T-cell (primary cell): ENCODE measurements at regions not wholly inside any gene's neighbourhood (a gene's known extent, or its start where the extent isn't known, plus 50 kb on each side); places are given as distances from the start of the nearest gene placed in this dataset.

Experiments
- ATAC-seq, 4 experiments: fragments of 200-7000 bp in 3 of 4; fragments of 150-1000 bp in 1 of 4; cut with Tn5 transposase; replicated peaks in 1 of 4; 1 replicate in 3 of 4; 2 replicates in 1 of 4; pipeline ENCODE4 v1.10.0; 2021; ENCODE audit warnings: moderate library complexity in 3 of 4, mild to moderate bottlenecking in 2 of 4, moderate number of reproducible peaks in 1 of 4
- CTCF ChIA-PET, 2 donors: fragments of 300-600 bp; sonication (Branson Sonifier 250); formaldehyde crosslinking; loops; one replicate each; lab custom pipeline; 2022; ENCODE audit warnings: antibody characterized with exemption in 2 of 2; lab: Charles Lee
- POLR2A ChIA-PET, 2 donors: fragments of 300-600 bp; sonication (Branson Sonifier 250); formaldehyde crosslinking; loops; one replicate each; lab custom pipeline; 2022; ENCODE audit warnings: antibody characterized with exemption in 2 of 2; lab: Charles Lee
- DNase-seq, 35 experiments: peaks; one replicate each; pipeline versions ENCODE4 v3.0.0 to v3.0.0-alpha.2; 2013 to 2023
- H3K27ac ChIP-seq: one replicate; pipeline ENCODE4 v1.5.1; 2013; ENCODE audit warnings: low read length
- H3K27me3 ChIP-seq, 2 experiments: replicated peaks in 1 of 2; 1 replicate in 1 of 2; 2 replicates in 1 of 2; pipeline versions ENCODE4 v1.6.1 to v1.7.0; 2013; ENCODE audit warnings: low read length in 1 of 2, mixed read lengths in 1 of 2; ENCODE audit not compliant: control insufficient read depth in 2 of 2, insufficient read depth in 2 of 2; ENCODE audit errors: extremely low read depth in 1 of 2
- H3K36me3 ChIP-seq, 2 donors: 1 replicate in 1 of 2; 2 replicates in 1 of 2; pipeline versions ENCODE4 v1.6.1 to v1.7.0; 2013; ENCODE audit warnings: low read length in 1 of 2; ENCODE audit not compliant: control insufficient read depth in 2 of 2, insufficient read depth in 1 of 2; ENCODE audit errors: extremely low read depth in 1 of 2
- H3K4me1 ChIP-seq, 2 experiments: 1 replicate in 1 of 2; 2 replicates in 1 of 2; pipeline versions ENCODE4 v1.6.1 to v1.7.0; 2013; ENCODE audit warnings: low read length in 2 of 2, mixed read lengths in 1 of 2; ENCODE audit not compliant: insufficient read depth in 2 of 2, control insufficient read depth in 1 of 2; ENCODE audit errors: extremely low read depth in 1 of 2
- H3K4me3 ChIP-seq, 2 donors: 1 replicate in 1 of 2; 2 replicates in 1 of 2; pipeline versions ENCODE4 v1.5.1 to v1.7.0; 2013; ENCODE audit warnings: mild to moderate bottlenecking in 2 of 2, low read length in 1 of 2, moderate library complexity in 1 of 2; ENCODE audit not compliant: control insufficient read depth in 1 of 2; ENCODE audit errors: extremely low read depth in 1 of 2
- H3K9me3 ChIP-seq: 2 replicates; pipeline ENCODE4 v1.7.0; 2013
- H3K27ac Mint-ChIP-seq, 2 donors: one replicate each; pipeline ENCODE4 v1.8.0; 2020 to 2021; ENCODE audit warnings: mild to moderate bottlenecking in 2 of 2, mixed read lengths in 2 of 2
- H3K27me3 Mint-ChIP-seq, 2 donors: one replicate each; pipeline ENCODE4 v1.8.0; 2021 to 2022; ENCODE audit warnings: mixed read lengths in 2 of 2
- H3K36me3 Mint-ChIP-seq: one replicate; pipeline ENCODE4 v1.8.0; 2021; ENCODE audit warnings: mixed read lengths
- H3K4me1 Mint-ChIP-seq, 3 donors: one replicate each; pipeline ENCODE4 v1.8.0; 2020 to 2022; ENCODE audit warnings: mixed read lengths in 3 of 3, mild to moderate bottlenecking in 1 of 3
- H3K4me3 Mint-ChIP-seq, 3 donors: one replicate each; pipeline ENCODE4 v1.8.0; 2020 to 2022; ENCODE audit warnings: mild to moderate bottlenecking in 3 of 3, mixed read lengths in 3 of 3, moderate library complexity in 3 of 3
- H3K9me3 Mint-ChIP-seq, 3 donors: one replicate each; pipeline ENCODE4 v1.8.0; 2020 to 2022; ENCODE audit warnings: mixed read lengths in 3 of 3
- WGBS: methylation state at CpG from one replicate; pipeline ENCODE4 v1.1.5; 2013; ENCODE audit warnings: missing lambda C conversion rate; ENCODE audit not compliant: insufficient coverage; 5-methylcytosine and 5-hydroxymethylcytosine counted together

DNA sequence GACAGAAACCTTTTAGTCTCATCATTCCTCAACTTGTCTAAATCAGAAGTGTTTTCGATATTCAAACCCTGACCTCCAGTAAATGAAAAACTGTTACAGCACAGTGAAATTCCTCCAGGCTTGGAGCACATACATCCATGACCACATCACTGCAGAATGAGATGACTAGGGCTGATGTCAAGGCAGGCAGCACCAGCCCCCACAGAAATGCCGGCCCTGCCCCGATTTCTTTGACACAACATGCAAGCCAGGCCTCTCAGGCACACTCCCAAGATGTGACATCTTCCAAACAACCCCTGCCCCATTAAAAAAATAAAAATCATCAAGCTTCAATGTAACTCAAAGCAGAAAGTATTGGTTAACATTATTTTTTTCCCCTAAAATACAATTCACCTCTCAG, 103.3 kb downstream of the CTAGE1 start:
- CTCF ChIA-PET: no interaction called here
- ATAC-seq (no peak), DNase-seq (no peak)
- H3K4me1 ChIP-seq: no peaks in the 10 kb centered on the region
- Mint-ChIP-seq H3K4me1 (no peaks in the 10 kb centered on the region), H3K9me3 (no peaks in the 10 kb centered on the region), H3K27me3 (no peaks in the 10 kb centered on the region), H3K27ac (no peak overlapping the region), H3K4me3 (no peak overlapping the region), H3K36me3 (no peaks in the 10 kb centered on the region)
- H3K27ac ChIP-seq: no peak overlapping the region
- H3K36me3 ChIP-seq: no peaks in the 10 kb centered on the region
- H3K27me3 ChIP-seq: peaks cover 0 to 2% of the 10 kb centered on the region in 2 experiments
- no peaks in the 10 kb centered on the region for H3K9me3 ChIP-seq
- no peak overlapping the region for H3K4me3 ChIP-seq
- 73% methylated on average over 1 of the region's 3 CpGs for WGBS
- POLR2A ChIA-PET: no interaction called here

DNA sequence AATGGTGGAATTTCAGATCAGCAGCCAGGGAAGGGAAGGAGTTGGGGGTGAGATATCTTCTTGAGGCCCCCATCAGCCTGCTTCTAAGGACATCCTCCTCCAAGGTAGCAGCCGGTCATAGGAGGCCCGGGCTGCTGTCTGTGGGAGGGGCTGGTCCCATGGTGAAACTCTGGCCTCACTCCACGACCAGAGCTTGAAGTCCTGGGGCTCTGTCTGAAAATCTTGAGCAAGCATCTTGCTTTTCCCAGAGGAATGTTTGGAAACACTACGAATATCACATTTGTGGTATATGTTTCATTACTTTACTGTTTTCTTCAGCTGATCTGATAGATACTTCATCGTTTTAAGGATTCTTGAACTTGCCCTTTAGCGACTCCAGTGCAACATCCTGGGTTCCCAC, 103.7 kb downstream of the CTAGE1 start:
- CTCF ChIA-PET: no interaction called here
- Mint-ChIP-seq H3K4me3 (no peak overlapping the region), H3K27me3 (no peaks in the 10 kb centered on the region), H3K4me1 (no peaks in the 10 kb centered on the region), H3K36me3 (no peaks in the 10 kb centered on the region), H3K9me3 (no peaks in the 10 kb centered on the region), H3K27ac (no peak overlapping the region)
- DNase-seq (no peak), ATAC-seq (no peak)
- H3K36me3 ChIP-seq: no peaks in the 10 kb centered on the region
- WGBS: 88% methylated on average over 5 of the region's 6 CpGs
- H3K27me3 ChIP-seq: peaks cover 0 to 2% of the 10 kb centered on the region in 2 experiments
- POLR2A ChIA-PET: no interaction called here
- no peak overlapping the region for H3K27ac ChIP-seq
- H3K4me1 ChIP-seq: no peaks in the 10 kb centered on the region
- no peaks in the 10 kb centered on the region for H3K9me3 ChIP-seq
- H3K4me3 ChIP-seq: no peak overlapping the region

DNA sequence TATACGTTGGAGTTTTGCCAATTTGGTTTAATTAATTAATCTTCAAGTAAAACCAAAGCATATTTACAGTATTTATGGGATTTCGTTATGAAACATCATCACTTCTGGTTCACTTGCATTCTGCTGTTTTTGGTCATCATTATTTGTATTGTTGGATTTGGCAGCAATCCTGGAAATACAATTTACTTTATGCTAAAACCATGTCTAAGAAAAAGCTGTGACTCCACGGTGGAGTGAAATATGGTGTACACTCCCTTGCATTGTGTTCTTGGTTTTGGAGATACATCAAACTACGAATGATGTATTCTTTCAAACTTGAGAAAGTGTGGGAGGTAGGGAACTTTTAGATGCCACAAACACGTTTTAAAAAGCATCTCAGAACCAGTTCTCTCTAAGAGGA, 106.4 kb downstream of the CTAGE1 start:
- no peak overlapping the region for H3K4me3 Mint-ChIP-seq
- Histone ChIP-seq H3K4me3 (no peak overlapping the region), H3K27me3 (no peaks in the 10 kb centered on the region), H3K4me1 (no peaks in the 10 kb centered on the region), H3K27ac (no peak overlapping the region), H3K9me3 (no peaks in the 10 kb centered on the region), H3K36me3 (no peaks in the 10 kb centered on the region)
- H3K36me3 Mint-ChIP-seq: no peaks in the 10 kb centered on the region
- WGBS: no CpG with 5 or more reads among the region's 5 CpGs
- DNase-seq: no peak
- H3K27me3 Mint-ChIP-seq: no peaks in the 10 kb centered on the region
- no peaks in the 10 kb centered on the region for H3K4me1 Mint-ChIP-seq
- H3K9me3 Mint-ChIP-seq: no peaks in the 10 kb centered on the region
- POLR2A ChIA-PET: no interaction called here
- no peak overlapping the region for H3K27ac Mint-ChIP-seq
- no peak for ATAC-seq
- CTCF ChIA-PET: no interaction called here

- Histone ChIP-seq H3K27ac (no peak overlapping the region), H3K9me3 (no peaks in the 10 kb centered on the region), H3K4me3 (no peak overlapping the region), H3K36me3 (no peaks in the 10 kb centered on the region), H3K4me1 (no peaks in the 10 kb centered on the region), H3K27me3 (no peaks in the 10 kb centered on the region)
- Mint-ChIP-seq H3K27me3 (peaks cover 0 to 4% of the 10 kb centered on the region in 2 donors), H3K4me3 (no peak overlapping the region), H3K36me3 (no peaks in the 10 kb centered on the region), H3K9me3 (peaks cover 0 to 3% (median 0%) of the 10 kb centered on the region in 3 donors), H3K27ac (no peak overlapping the region), H3K4me1 (no peaks in the 10 kb centered on the region)
- ATAC-seq (no peak), DNase-seq (no peak)
- POLR2A ChIA-PET: no interaction called here
- whole genome bisulfite sequencing: 77% methylated on average over 4 of the region's 5 CpGs
- CTCF ChIA-PET: no interaction called here
Observed at GRCh38 chr18:22309191-22309590, 108.5 kb downstream of the CTAGE1 start.

GRCh38 chr18:22307528-22307927, 110.2 kb downstream of the CTAGE1 start:
- CTCF ChIA-PET: no interaction called here
- no peak overlapping the region for H3K27ac ChIP-seq
- no peak for ATAC-seq

DNA sequence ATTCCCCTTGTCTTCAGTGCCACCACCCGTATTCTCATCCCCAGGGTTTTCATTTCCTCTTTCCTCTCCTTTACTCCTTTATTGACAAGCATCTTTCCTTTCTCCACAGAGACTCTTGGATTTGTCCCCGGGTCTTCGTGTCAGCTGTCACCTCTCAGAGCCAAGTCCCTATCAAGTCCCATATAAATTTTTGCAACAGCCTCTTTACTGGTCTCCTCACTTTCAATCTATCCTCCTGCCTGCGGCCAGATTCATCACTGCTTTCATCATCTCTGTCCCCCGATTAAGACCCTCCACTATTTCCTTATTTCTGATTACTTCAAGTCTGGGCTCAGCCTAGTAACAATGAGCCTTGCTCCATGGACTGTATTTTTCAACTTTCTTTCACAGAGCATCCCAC, 113.8 kb downstream of the CTAGE1 start:
- ChIA-PET CTCF (no interaction called here), POLR2A (no interaction called here)
- no peak for ATAC-seq
- Histone ChIP-seq H3K27me3 (no peaks in the 10 kb centered on the region), H3K4me3 (no peak overlapping the region), H3K4me1 (no peaks in the 10 kb centered on the region), H3K9me3 (no peaks in the 10 kb centered on the region), H3K36me3 (no peaks in the 10 kb centered on the region), H3K27ac (no peak overlapping the region)
- peaks cover 0 to 3% (median 0%) of the 10 kb centered on the region in 3 donors for H3K9me3 Mint-ChIP-seq
- H3K27me3 Mint-ChIP-seq: peaks cover 0 to 21% of the 10 kb centered on the region in 2 donors
- 95% methylated on average over 5 of the region's 5 CpGs for WGBS
- no peaks in the 10 kb centered on the region for H3K36me3 Mint-ChIP-seq
- no peak overlapping the region for H3K27ac Mint-ChIP-seq
- H3K4me1 Mint-ChIP-seq: no peaks in the 10 kb centered on the region
- DNase-seq: no peak
- H3K4me3 Mint-ChIP-seq: no peak overlapping the region

More at GRCh38 chr18:22307528-22307927, 110.2 kb downstream of the CTAGE1 start:
- Mint-ChIP-seq H3K4me1 (no peaks in the 10 kb centered on the region), H3K4me3 (no peak overlapping the region), H3K9me3 (peaks cover 0 to 3% (median 0%) of the 10 kb centered on the region in 3 donors), H3K36me3 (no peaks in the 10 kb centered on the region), H3K27ac (no peak overlapping the region), H3K27me3 (peaks cover 0 to 10% of the 10 kb centered on the region in 2 donors)
- POLR2A ChIA-PET: no interaction called here
- no peaks in the 10 kb centered on the region for H3K9me3 ChIP-seq
- H3K4me3 ChIP-seq: no peak overlapping the region
- DNase-seq: no peak
- no peaks in the 10 kb centered on the region for H3K4me1 ChIP-seq
- H3K36me3 ChIP-seq: no peaks in the 10 kb centered on the region
- 49% methylated on average over 2 of the region's 2 CpGs for WGBS
- no peaks in the 10 kb centered on the region for H3K27me3 ChIP-seq

GRCh38 chr18:22302144-22302543, 115.6 kb downstream of the CTAGE1 start:
- peaks cover 0 to 4% (median 3%) of the 10 kb centered on the region in 3 donors for H3K9me3 Mint-ChIP-seq
- Histone ChIP-seq H3K4me3 (no peak overlapping the region), H3K9me3 (no peaks in the 10 kb centered on the region), H3K4me1 (no peaks in the 10 kb centered on the region), H3K36me3 (no peaks in the 10 kb centered on the region), H3K27me3 (peaks cover 0 to 5% of the 10 kb centered on the region in 2 experiments), H3K27ac (no peak overlapping the region)
- ATAC-seq (no peak), DNase-seq (peak in 1 of 35 experiments; percentile 11)
- ChIA-PET POLR2A (interaction anchor here in 1 of 2 donors (0.5 kb wide), 1 partner anchor 15 kb away, joined by 3 read pairs; no protein-coding TSS in a partner anchor), CTCF (no interaction called here)
- WGBS: 33% methylated on average over 1 of the region's 6 CpGs
- H3K4me1 Mint-ChIP-seq: no peaks in the 10 kb centered on the region
- H3K4me3 Mint-ChIP-seq: no peak overlapping the region
- H3K36me3 Mint-ChIP-seq: no peaks in the 10 kb centered on the region
- no peak overlapping the region for H3K27ac Mint-ChIP-seq
- peaks cover 2 to 21% of the 10 kb centered on the region in 2 donors for H3K27me3 Mint-ChIP-seq
